Heart left ventricle (tissue), 13 donors: ENCODE measurements at regions not wholly inside any gene's neighbourhood (a gene's known extent, or its start where the extent isn't known, plus 50 kb on each side); places are given as distances from the start of the nearest gene placed in this dataset.

ENCODE experiments used
- CTCF ChIP-seq, 12 donors: fragments of 200-600 bp; sonication (generic) in 4 of 12; IDR thresholded peaks; one replicate each; pipeline versions ENCODE4 v1.5.0 to v1.8.0; 2018 to 2022; ENCODE audit warnings: antibody characterized with exemption in 12 of 12, mild to moderate bottlenecking in 5 of 12
- POLR2A ChIP-seq, 2 donors: fragments of 450-650 bp; IDR thresholded peaks; one replicate each; pipeline ENCODE4 v1.6.1; 2017; ENCODE audit warnings: antibody characterized with exemption in 2 of 2, mild to moderate bottlenecking in 2 of 2, moderate library complexity in 2 of 2
- donor health status: ischemic (EF 13 %, LVEDD 7.1; RV severe dilation, severe dysfunction).
- donor health status: DM: no; HTN: yes; CAD: no.
- donor health status: DM: no; HTN: no; CAD: no.
- donor health status: ischemic (EF 25% LVEDD 6.9; RV normal size, moderate dysfunction).
- donor health status: ischemic (EF 25% LVEDD 5.7; RV mildly dilated, moderate dysfunction).
- donor health status: ischemic (EF 35%, LVEDD 5.7; RV mildly dilated, moderate dysfunction).
- donor health status: nonischemic (EF 11% LVEDD 7.7; RV severe dilation, severe dysfunction).
- donor health status: DM: yes; HTN: yes; CAD: no.
- donor health status: PGD.
- donor health status: ischemic (EF 29% LVEDD 5.4; RV normal size, mild dysfunction).
- donor health status: nonischemic (EF 23%, LVEDD 6.1; RV moderate dilation, normal function).

DNA sequence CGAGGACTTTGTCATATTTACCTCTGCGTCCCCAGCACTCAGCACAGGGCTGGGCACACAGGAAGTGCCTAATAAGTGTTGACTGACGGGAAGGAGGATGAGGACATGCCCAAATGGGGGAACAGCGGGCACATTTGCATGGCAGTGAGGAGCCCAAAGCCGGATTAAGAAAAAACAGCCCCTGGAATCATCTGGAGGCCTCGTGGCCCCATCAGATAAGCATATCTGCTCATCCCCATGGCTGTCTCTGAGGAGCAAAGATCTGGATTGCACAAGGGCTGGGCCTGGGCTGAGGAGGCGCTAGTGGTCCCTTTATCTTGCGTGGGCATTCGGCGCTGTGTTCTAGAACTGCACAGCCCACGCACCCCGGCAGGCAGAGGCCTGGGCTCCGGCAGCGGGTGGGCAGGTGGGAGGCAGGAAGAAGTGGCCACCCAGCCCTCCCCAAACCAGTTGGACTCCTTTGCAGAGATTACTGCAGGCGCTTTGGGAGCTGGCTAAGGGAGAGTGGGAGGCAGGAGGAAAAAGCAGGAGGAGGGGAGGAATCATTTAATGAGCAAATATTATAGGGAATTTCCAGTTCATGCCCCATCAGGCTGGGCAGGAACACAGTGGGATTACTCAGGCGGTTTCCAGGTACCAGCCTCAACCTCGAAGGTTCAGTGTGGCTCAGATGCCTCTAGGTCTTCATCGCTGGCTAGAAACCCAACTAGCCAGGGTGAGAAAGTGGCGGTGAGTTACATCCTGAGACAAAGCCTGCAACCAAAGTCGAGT is 108.1 kb downstream of the CEBPB start:
- no peak for TF ChIP-seq CTCF (IDR thresholded peaks at IDR 0.05)
- TF ChIP-seq POLR2A (IDR thresholded peaks at IDR 0.05), result no peak
